Stimulated activated CD4-positive, alpha-beta T cell treated with anti-CD3 and anti-CD28 coated beads, Interleukin-4, amount 100 ng/mL, for 1 hour (primary cell): ENCODE measurements at regions not wholly inside any gene's neighbourhood (a gene's known extent, or its start where the extent isn't known, plus 50 kb on each side); places are given as distances from the start of the nearest gene placed in this dataset.
"Not testable (repeated sequence)": the region's sequence is repeated elsewhere in the genome, so short reads cannot be mapped to it uniquely, and the experiment has no call there.

Source experiments
- DNase-seq: peaks from one replicate; pipeline ENCODE4 v3.0.0-alpha.2; 2020

DNA sequence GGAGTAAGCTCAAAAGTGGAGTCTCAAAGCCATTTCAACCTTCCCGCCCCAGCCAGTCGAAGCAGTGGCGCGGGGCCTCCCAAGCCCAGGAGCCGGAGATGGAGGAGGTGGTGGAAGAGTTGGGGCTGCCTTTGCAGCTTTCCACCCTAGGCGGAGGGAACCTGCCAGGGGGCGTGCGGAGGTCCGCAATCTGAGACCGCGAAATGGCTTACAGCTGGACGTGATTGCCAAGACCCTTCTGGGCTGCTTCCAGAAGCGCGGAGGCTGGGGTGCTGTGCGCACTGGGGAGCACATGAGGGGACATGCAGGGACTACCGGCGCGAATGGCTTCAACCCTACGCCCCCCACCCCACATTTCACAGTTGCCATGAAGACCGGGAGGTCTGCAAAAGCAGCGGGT lies 86.2 kb downstream of the PRR15 start:
- DNase-seq: no peak

- DNase-seq: no peak
Measured at GRCh38 chr7:29651477-29651876, 87.8 kb downstream of the PRR15 start.

GRCh38 chr7:29652556-29652955 lies 88.9 kb downstream of the PRR15 start:
- DNase-seq: no peak

GRCh38 chr7:29654340-29654739 lies 90.7 kb downstream of the PRR15 start:
- not testable (repeated sequence) for DNase-seq

GRCh38 chr7:29657288-29657687 lies 93.7 kb downstream of the PRR15 start:
- DNase-seq: no peak

DNA sequence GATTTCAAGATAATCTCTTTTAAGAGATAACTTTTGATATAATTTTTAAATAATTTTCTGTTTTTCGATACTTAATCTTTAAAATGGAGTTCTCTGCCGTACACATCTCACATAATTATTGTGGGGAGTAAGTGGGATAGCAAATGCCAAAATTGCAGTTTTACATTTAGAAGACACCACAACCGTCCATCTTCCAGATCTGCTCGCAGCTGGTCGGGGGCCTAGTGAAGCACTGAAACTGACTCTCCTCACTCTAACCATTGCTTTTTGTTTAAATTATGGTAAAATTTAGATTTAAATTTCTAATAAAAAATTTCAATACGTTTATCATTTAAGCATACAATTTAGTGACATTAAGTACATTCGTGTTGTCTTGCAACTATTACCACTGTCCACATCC lies 94.2 kb downstream of the PRR15 start:
- DNase-seq: no peak

GRCh38 chr7:29659213-29659612 lies 95.6 kb downstream of the PRR15 start:
- not testable (repeated sequence) for DNase-seq

DNA sequence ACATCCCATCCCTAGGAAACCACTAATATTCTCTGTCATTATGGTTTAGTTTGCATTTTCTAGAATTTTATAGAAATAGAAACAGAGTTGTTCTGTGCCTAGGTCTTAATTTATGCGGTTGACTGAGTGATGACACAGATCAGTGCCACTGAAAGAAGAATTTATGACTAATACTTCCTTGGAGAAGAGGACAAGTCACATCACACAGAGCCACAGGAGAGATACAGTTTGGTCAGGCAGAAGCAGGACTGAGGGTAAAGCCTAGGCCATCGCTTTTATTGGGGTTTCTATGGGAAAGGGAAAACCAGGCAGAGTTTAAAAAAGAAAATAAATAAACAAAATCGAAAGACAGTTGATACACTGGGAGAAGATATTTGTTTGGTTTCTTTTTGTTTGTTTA lies 99.3 kb downstream of the PRR15 start:
- not testable (repeated sequence) for DNase-seq

DNA sequence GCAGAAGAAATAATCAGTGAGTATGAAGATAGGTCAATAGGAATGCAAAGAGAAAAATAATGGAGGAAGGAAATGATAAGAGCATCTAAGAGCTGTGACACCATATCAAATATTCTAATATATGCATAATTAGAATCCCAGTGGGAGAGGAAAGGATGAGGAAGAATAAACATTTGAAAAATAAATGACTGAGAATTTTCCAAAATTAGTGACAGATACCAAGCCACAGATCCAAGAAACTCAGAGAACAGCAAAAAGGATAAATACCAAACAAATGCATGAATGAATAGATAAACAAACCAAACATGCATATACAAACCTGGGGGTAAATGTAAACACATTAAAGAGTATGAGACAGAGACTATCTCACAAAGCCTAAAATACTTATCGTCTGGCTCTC lies 101.4 kb downstream of the PRR15 start:
- DNase-seq: not testable (repeated sequence)

GRCh38 chr7:29667096-29667669 lies 103.5 kb downstream of the PRR15 start:
- not testable (repeated sequence) for DNase-seq

DNA sequence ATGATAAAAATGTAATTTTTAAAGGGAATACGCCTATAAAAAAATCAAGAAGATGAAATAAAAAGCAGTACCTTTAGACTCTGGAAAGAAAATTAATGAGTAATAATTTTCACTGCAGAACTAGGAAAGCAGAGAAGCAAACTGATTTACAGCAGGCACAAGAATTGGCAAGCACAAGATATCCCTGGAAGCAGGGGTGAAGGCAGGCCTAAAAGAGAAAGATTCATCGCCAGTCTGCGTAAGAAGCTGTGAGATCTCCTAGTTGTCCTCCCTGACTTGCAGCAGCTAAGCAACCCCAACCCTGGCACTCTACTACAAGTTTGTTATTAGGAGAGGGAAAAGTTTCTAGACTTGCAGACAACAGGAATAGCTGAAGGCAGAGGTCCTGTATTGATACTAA lies 107.7 kb downstream of the PRR15 start:
- DNase-seq: not testable (repeated sequence)

- DNase-seq: not testable (repeated sequence)
Measured at GRCh38 chr7:29673635-29674034, 110.0 kb downstream of the PRR15 start.

DNA sequence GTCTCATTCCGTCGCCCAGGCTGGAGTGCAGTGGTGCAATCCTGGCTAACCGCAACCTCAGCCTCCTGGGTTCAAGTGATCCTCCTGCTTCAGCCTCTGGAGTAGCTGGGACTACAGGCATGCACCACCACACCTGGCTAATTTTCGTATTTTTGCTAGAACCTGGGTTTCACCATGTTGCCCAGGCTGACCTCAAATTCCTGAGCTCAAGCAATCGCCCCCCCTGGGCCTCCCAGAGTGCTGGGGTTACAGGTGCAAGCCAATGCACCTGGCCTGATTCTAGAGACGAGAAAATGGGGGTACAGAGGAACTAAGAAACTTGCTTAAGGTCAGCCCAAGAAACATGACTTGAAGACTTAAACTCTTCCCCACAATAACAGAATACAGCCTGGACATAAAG lies 111.0 kb downstream of the PRR15 start:
- not testable (repeated sequence) for DNase-seq

- not testable (repeated sequence) for DNase-seq
Measured at GRCh38 chr7:29677254-29677653, 113.6 kb downstream of the PRR15 start.

GRCh38 chr7:29679963-29680362 lies 116.3 kb downstream of the PRR15 start:
- DNase-seq: not testable (repeated sequence)

DNA sequence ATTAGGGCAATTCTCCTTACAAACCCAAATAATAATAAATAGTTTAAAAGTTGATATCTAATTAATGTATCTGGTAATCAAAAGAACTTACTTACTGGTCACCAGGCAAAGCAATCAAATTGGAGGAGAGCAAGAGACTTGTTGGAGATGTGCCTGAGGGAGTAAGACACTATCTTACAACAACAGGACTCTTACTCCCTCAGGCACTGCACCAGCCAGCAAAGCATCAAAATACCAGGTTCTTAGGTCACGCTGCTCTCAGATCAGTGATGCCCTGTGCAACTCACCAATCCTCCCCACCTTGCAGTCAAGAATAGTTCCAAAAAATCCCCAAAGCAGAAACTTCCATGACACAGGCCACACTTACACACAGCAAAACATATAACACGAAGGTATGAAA lies 117.0 kb downstream of the PRR15 start:
- DNase-seq: not testable (repeated sequence)

- peak; percentile 1 for DNase-seq
Measured at GRCh38 chr7:29684151-29684786, 120.6 kb downstream of the PRR15 start.

GRCh38 chr7:29684787-29685650 lies 121.3 kb upstream of the WIPF3 start:
- DNase-seq: peak; percentile 49

DNA sequence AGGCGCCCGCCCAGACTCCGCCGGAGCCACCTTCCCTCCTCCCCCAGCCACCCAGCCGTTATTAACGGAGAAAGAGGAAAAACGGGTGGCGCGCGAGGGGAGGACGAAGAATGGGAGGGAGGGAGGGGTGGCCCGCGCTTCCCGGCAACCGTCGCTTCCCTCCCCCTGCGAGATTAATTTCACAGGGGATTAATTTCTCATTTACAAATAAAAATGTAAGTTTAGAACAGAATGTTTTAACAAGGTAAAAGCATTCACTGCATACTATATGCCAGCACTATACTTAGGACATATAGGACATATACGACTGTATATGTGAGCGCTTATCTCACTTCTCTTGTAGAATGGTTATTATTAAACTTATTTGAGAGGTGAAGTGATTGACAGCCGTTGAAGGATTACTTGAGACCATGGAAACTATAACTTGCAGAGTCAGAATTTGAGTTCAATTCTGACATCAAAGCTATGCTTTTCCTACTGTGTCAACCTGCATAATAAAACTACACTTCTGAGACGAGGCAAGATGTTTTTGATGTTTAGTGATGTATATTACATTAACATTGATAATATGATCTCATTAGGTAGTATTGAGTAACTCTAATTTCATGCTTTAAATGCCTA lies 120.5 kb upstream of the WIPF3 start:
- DNase-seq: not testable (repeated sequence)

DNA sequence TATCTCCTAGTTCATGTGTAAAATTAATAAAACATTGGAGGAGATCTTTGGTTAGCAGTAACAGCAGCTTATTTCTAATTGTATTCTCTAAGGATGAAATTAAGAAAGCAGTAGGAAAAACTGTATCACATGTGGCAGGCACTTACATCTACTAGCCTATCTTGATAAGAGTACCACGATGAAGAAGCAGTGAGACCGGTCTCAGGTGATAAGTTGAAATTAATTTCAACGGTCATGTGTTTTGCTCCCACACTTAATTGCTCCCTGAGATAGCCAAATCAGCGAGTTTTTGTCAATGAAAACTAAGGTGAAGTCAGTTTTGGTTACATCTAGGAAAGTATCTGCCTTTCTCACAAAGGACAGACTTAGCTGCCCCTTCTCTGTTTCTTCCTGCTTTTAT lies 115.8 kb upstream of the WIPF3 start:
- not testable (repeated sequence) for DNase-seq

DNA sequence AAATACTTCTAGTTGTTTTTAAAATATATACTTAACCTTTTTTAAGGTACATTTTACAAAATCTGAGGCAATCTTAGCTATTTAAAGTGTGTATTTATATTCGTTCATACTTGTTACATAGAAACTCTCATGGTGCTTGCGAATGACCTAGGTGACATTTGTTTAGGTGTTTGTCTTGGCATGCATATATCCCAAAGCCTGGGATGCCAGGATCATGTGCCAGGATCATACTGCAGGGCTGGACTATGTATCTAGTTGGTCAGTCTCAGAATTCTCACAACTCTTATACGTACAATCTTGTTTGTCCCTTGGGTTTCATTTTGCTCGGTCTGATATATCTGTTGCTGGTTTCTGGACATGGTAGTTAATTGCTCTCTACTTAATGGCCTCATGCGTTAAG lies 109.9 kb upstream of the WIPF3 start:
- DNase-seq: not testable (repeated sequence)

GRCh38 chr7:29699723-29700122 lies 106.6 kb upstream of the WIPF3 start:
- DNase-seq: not testable (repeated sequence)

DNA sequence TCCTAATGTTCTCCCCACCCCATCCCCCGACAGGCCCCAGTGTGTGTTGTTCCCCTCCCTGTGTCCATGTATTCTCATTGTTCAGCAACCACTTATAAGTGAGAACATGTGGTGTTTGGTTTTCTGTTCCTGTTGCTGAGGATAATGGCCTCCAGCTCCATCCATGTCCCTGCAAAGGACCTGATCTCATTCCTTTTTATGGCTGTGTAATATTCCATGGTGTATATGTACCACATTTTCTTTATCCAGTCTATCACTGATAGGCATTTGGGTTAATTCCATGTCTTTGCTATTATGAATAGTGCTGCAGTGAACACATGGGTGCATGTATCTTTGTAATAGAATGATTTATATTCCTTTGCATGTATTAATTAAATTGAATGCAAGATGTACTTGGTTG lies 104.8 kb upstream of the WIPF3 start:
- not testable (repeated sequence) for DNase-seq
